ENCODE measurements at regions not wholly inside any gene's neighbourhood (a gene's known extent, or its start where the extent isn't known, plus 50 kb on each side); places are given as distances from the start of the nearest gene placed in this dataset.
"Not testable (repeated sequence)": the region's sequence is repeated elsewhere in the genome, so short reads cannot be mapped to it uniquely, and the experiment has no call there.

- no peak overlapping the region for H3K27ac ChIP-seq
- TF ChIP-seq CTCF (conservative IDR thresholded peaks at IDR 0.05; ENCODE audit: low read depth) = no peak
- DNase-seq (ENCODE audit: low spot score) = no peak
- CTCF ChIA-PET = no interaction called here
- POLR2A ChIA-PET (ENCODE audit: low non-redundant PET) = no interaction called here
Observed at GRCh38 chr6:76565932-76566331, 493.5 kb upstream of the IMPG1 start.

GRCh38 chr6:76562371-76562770, 489.9 kb upstream of the IMPG1 start:
- CTCF ChIA-PET; DNase-seq (ENCODE audit: low spot score); POLR2A ChIA-PET (ENCODE audit: low non-redundant PET); H3K27ac ChIP-seq: not testable (repeated sequence)

- POLR2A ChIA-PET (ENCODE audit: low non-redundant PET); DNase-seq (ENCODE audit: low spot score); H3K27ac ChIP-seq: not testable (repeated sequence)
- CTCF ChIA-PET = interaction anchor here (0.5 to 0.6 kb wide), 2 partner anchors 1013 to 1468 kb away, joined by 3 read pairs; no protein-coding TSS in a partner anchor
Observed at GRCh38 chr6:76560851-76561755, 488.6 kb upstream of the IMPG1 start.

GRCh38 chr6:76553256-76553655, 480.8 kb upstream of the IMPG1 start:
- ChIA-PET POLR2A (ENCODE audit: low non-redundant PET) (no interaction called here), CTCF (no interaction called here)
- TF ChIP-seq CTCF (conservative IDR thresholded peaks at IDR 0.05; ENCODE audit: low read depth) = no peak
- DNase-seq (ENCODE audit: low spot score) = no peak
- no peak overlapping the region for H3K27ac ChIP-seq

GRCh38 chr6:76552268-76552667, 479.8 kb upstream of the IMPG1 start:
- ChIA-PET CTCF (no interaction called here), POLR2A (ENCODE audit: low non-redundant PET) (no interaction called here)
- TF ChIP-seq CTCF (conservative IDR thresholded peaks at IDR 0.05; ENCODE audit: low read depth) = no peak
- DNase-seq (ENCODE audit: low spot score) = no peak
- H3K27ac ChIP-seq = no peak overlapping the region

- no peak overlapping the region for H3K27ac ChIP-seq
- no peak for TF ChIP-seq CTCF (conservative IDR thresholded peaks at IDR 0.05; ENCODE audit: low read depth)
- POLR2A ChIA-PET (ENCODE audit: low non-redundant PET) = no interaction called here
- CTCF ChIA-PET = no interaction called here
- no peak for DNase-seq (ENCODE audit: low spot score)
Observed at GRCh38 chr6:76533661-76534060, 461.2 kb upstream of the IMPG1 start.

- no peak for DNase-seq (ENCODE audit: low spot score)
- ChIA-PET CTCF (interaction anchor here (0.6 kb wide), 1 partner anchor 101 kb away, joined by 4 read pairs; no protein-coding TSS in a partner anchor), POLR2A (ENCODE audit: low non-redundant PET) (no interaction called here)
- no peak overlapping the region for H3K27ac ChIP-seq
- no peak for TF ChIP-seq CTCF (conservative IDR thresholded peaks at IDR 0.05; ENCODE audit: low read depth)
Observed at GRCh38 chr6:76532647-76533046, 460.2 kb upstream of the IMPG1 start.
